ENCODE measurements at regions not wholly inside any gene's neighbourhood (a gene's known extent, or its start where the extent isn't known, plus 50 kb on each side); places are given as distances from the start of the nearest gene placed in this dataset.

- BruUV-seq (replicated peaks): no TSS peak
- no peak for ATAC-seq
- in situ Hi-C loops (cut with HindIII; ENCODE audit: low pct_unique_long_range_greater_than_20kb, low sequenced_read_pairs): no loop called here
- Histone ChIP-seq H3K36me3 (ENCODE audit: control insufficient read depth, insufficient read depth, low read length) (no peaks in the 10 kb centered on the region), H3K27me3 (ENCODE audit: control insufficient read depth, insufficient read depth, low read length) (no peaks in the 10 kb centered on the region), H3K4me1 (ENCODE audit: control insufficient read depth, insufficient read depth, low read length) (peaks cover 4% of the 10 kb centered on the region), H3K27ac (ENCODE audit: low read length) (peak overlapping the region; percentile 34; the same call in 1 of the 2 replicates), H3K4me3 (ENCODE audit: low read depth in 2 of 2, low read length in 2 of 2) (no peak overlapping the region), H3K9me3 (ENCODE audit: control insufficient read depth, insufficient read depth, low read depth, low read length) (no peaks in the 10 kb centered on the region)
- ChIA-PET POLR2A (no interaction called here), CTCF (interaction anchor here (0.6 kb wide), 1 partner anchor 217 kb away, joined by 5 read pairs; no protein-coding TSS in a partner anchor)
- TF ChIP-seq TCF7L2 (IDR thresholded peaks at IDR 0.05; ENCODE audit: low read depth, low read length): no peak
- TF ChIP-seq POLR2AphosphoS5 (IDR thresholded peaks at IDR 0.05; ENCODE audit: low read depth, low read length): no peak
- TF ChIP-seq, protein P1, sequence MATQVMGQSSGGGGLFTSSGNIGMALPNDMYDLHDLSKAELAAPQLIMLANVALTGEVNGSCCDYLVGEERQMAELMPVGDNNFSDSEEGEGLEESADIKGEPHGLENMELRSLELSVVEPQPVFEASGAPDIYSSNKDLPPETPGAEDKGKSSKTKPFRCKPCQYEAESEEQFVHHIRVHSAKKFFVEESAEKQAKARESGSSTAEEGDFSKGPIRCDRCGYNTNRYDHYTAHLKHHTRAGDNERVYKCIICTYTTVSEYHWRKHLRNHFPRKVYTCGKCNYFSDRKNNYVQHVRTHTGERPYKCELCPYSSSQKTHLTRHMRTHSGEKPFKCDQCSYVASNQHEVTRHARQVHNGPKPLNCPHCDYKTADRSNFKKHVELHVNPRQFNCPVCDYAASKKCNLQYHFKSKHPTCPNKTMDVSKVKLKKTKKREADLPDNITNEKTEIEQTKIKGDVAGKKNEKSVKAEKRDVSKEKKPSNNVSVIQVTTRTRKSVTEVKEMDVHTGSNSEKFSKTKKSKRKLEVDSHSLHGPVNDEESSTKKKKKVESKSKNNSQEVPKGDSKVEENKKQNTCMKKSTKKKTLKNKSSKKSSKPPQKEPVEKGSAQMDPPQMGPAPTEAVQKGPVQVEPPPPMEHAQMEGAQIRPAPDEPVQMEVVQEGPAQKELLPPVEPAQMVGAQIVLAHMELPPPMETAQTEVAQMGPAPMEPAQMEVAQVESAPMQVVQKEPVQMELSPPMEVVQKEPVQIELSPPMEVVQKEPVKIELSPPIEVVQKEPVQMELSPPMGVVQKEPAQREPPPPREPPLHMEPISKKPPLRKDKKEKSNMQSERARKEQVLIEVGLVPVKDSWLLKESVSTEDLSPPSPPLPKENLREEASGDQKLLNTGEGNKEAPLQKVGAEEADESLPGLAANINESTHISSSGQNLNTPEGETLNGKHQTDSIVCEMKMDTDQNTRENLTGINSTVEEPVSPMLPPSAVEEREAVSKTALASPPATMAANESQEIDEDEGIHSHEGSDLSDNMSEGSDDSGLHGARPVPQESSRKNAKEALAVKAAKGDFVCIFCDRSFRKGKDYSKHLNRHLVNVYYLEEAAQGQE (IDR thresholded peaks at IDR 0.05; ENCODE audit: insufficient read depth in 1 of 2, low read depth in 2 of 2, low read length in 1 of 2): no peak
- no peak for TF ChIP-seq SIN3A (IDR thresholded peaks at IDR 0.05; ENCODE audit: borderline replicate concordance, insufficient read depth, low read depth, low read length)
- TF ChIP-seq, protein P2, sequence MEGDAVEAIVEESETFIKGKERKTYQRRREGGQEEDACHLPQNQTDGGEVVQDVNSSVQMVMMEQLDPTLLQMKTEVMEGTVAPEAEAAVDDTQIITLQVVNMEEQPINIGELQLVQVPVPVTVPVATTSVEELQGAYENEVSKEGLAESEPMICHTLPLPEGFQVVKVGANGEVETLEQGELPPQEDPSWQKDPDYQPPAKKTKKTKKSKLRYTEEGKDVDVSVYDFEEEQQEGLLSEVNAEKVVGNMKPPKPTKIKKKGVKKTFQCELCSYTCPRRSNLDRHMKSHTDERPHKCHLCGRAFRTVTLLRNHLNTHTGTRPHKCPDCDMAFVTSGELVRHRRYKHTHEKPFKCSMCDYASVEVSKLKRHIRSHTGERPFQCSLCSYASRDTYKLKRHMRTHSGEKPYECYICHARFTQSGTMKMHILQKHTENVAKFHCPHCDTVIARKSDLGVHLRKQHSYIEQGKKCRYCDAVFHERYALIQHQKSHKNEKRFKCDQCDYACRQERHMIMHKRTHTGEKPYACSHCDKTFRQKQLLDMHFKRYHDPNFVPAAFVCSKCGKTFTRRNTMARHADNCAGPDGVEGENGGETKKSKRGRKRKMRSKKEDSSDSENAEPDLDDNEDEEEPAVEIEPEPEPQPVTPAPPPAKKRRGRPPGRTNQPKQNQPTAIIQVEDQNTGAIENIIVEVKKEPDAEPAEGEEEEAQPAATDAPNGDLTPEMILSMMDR (IDR thresholded peaks at IDR 0.05): no peak
- no peak for DNase-seq (ENCODE audit: low read depth, low spot score)
- intact Hi-C loops (cut with micrococcal nuclease; ENCODE audit: unreplicated experiment): no loop called here
These were observed 120.7 kb upstream of the GSE1 start for GRCh38 chr16:85492295-85492864.

- no peak for TF ChIP-seq SIN3A (IDR thresholded peaks at IDR 0.05; ENCODE audit: borderline replicate concordance, insufficient read depth, low read depth, low read length)
- no peak for TF ChIP-seq TCF7L2 (IDR thresholded peaks at IDR 0.05; ENCODE audit: low read depth, low read length)
- TF ChIP-seq, protein P2 (IDR thresholded peaks at IDR 0.05): no peak
- TF ChIP-seq, protein P1 (IDR thresholded peaks at IDR 0.05; ENCODE audit: insufficient read depth in 1 of 2, low read depth in 2 of 2, low read length in 1 of 2): no peak
- TF ChIP-seq POLR2AphosphoS5 (IDR thresholded peaks at IDR 0.05; ENCODE audit: low read depth, low read length): no peak
- Histone ChIP-seq H3K4me1 (ENCODE audit: control insufficient read depth, insufficient read depth, low read length) (peaks cover 4% of the 10 kb centered on the region), H3K4me3 (ENCODE audit: low read depth in 2 of 2, low read length in 2 of 2) (no peak overlapping the region), H3K9me3 (ENCODE audit: control insufficient read depth, insufficient read depth, low read depth, low read length) (no peaks in the 10 kb centered on the region), H3K27me3 (ENCODE audit: control insufficient read depth, insufficient read depth, low read length) (no peaks in the 10 kb centered on the region), H3K27ac (ENCODE audit: low read length) (no peak overlapping the region), H3K36me3 (ENCODE audit: control insufficient read depth, insufficient read depth, low read length) (no peaks in the 10 kb centered on the region)
- BruUV-seq (replicated peaks): no TSS peak
- POLR2A ChIA-PET: no interaction called here
- intact Hi-C loops (cut with micrococcal nuclease; ENCODE audit: unreplicated experiment): no loop called here
- no peak for ATAC-seq
- in situ Hi-C loops (cut with HindIII; ENCODE audit: low pct_unique_long_range_greater_than_20kb, low sequenced_read_pairs): no loop called here
- CTCF ChIA-PET: interaction anchor here (0.6 kb wide), 1 partner anchor 81 kb away, joined by 3 read pairs; no protein-coding TSS in a partner anchor
- DNase-seq (ENCODE audit: low read depth, low spot score): no peak
These were observed 118.8 kb upstream of the GSE1 start for GRCh38 chr16:85494315-85494714.
